ENCODE measurements at regions not wholly inside any gene's neighbourhood (a gene's known extent, or its start where the extent isn't known, plus 50 kb on each side); places are given as distances from the start of the nearest gene placed in this dataset.

DNA sequence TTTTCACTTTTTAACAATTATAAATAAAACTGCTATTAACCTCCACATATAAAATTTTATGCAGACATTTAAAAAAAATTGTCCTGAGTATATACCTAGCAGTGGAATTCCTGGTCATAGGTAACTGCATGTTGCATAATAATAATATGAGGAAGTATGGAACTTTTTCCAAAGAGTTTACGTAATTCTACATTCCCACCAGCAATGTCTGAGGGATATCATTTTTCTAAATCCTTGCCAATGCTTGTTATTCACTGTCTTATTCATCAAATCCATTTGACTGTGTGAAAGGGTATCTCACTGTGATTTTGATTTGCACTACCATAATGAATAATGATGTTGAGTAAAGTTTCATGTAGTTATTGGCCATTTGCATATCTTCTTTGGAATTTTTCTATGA lies 393.8 kb downstream of the LRFN5 start:
- no peak for DNase-seq

DNA sequence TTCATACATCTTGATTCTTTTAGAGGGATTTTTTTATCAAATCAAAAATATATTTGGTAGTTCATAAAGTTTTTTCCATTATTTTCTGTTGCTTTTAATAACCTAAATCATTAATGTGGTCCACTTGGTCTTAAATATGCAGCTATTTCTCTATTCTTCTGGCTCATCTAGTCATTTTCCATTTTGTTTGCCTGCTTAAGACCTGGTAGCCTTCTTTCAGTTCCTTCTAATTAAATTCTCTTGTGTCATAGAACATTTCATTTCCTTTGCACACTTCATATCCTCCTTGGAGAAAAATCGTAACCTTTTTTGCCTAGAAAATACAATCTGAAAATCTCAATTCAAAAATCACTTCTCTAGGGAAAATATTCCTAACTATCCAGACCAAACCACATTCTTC lies 387.0 kb downstream of the LRFN5 start:
- DNase-seq = no peak

DNA sequence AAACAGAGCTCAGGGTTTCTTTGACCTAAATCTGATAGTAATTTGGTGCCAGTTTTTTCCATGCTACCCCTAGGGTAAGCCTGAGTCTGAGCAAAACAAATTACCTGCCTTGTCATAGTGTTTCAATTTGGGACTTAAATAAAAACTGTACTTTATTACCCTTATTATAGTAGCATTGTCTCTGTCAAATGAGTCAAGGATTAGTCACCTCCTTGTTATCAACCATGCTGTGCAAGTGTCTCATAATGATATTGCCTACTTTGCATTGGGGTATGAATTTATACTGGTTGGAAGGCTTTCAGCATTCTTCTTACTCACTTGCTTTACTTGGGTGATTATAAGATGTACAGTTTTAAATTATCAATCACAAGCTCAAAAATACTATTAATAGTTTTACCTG lies 380.0 kb downstream of the LRFN5 start:
- no peak for DNase-seq

DNA sequence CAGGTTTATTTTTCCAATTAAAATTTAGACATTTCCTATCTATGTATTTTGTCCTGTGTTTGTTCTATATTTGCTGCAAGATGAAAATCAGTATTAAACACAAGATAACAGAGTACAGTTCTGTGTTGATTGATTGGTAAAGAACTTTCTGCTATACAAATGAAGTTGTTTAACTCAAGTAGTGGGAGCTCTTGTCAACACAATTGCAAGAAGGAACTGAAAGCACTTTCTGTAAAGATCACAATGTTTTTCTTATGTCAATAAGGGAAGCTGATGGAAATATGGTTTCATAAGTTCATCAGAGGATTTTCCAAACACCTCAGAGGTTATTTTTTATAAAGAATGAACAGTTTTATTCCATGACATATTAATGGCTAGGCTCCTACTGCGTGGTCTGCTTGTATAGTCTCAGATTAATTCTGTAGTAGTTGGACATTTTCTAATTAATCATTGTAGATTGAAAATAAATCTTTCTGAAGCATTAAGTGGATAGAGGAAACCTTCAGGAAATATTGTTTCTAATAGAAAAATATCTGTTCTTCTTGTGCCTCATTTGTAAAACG lies 379.5 kb downstream of the LRFN5 start:
- no peak for DNase-seq

DNA sequence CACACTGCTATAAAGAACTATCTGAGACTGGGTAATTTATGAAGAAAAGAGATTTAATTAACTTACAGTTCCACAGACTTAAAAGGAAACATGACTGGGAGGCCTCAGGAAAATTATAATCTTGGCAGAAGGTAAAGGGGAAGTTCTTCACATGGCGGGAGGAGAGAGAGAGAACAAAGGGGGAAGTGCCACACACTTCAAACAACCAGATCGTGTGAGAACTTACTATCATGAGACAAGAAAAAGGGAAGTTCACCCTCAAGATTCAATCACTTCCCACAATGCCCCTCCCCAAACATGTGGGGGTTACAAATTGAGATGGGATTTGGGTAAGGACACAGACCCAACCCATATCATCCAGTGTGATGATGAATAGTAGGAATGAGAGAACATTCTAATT lies 366.5 kb downstream of the LRFN5 start:
- DNase-seq = no peak

DNA sequence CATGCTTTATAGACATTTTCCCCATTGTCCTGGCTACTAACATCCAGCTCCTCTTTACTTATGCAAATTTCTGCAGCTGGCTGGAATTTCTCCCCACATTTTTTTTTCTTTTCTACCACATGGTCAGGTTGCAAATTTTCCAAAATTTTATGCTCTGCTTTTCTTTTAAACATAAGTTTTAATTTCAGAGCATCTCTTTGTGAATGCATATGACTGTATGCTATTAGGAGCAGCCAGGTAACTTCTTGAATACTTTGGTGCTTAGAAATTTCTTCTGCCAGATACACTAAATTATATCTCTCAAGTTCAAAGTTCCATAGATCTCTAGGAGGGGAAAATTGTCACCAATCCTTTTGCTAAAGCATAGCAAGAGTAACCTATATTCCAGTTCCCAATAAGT lies 365.9 kb downstream of the LRFN5 start:
- DNase-seq = no peak

DNA sequence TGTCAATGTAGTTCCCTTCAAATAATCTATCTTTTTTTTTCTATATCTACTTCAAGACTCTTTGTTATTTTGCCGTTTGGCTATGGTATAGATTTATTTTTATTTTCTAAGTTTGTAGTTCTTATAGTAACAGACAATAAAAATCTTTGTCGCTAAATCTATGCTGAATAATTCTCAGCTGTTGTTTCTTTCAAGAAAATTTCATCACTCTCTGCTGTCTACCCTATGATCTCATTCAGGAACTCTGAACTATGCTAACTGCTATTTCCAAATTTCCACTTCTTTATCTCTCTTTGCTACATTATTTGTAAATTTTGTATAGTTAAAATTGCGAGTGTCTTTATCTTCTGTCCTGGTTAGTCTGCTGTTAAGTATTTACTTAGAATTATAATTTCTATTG lies 353.6 kb downstream of the LRFN5 start:
- DNase-seq = no peak

DNA sequence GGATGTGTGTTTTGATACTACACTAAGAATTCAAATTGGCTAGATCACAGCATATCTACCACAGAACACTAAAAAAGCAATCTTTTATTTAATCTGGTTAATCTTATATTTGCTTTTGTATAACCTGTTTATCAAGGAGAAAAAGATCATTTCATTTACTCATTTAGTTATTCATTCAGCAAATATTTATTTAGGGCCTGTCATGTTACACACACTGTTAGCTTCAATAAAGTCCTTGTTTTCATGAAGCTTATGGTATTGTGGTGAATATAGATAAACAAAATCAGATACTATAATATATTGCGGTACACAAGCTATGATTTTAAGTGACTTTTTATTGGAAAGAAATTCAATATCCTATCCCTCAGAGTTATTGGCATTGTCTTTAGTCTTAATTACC lies 350.8 kb downstream of the LRFN5 start:
- DNase-seq = no peak
